ENCODE measurements at regions not wholly inside any gene's neighbourhood (a gene's known extent, or its start where the extent isn't known, plus 50 kb on each side); places are given as distances from the start of the nearest gene placed in this dataset.

DNA sequence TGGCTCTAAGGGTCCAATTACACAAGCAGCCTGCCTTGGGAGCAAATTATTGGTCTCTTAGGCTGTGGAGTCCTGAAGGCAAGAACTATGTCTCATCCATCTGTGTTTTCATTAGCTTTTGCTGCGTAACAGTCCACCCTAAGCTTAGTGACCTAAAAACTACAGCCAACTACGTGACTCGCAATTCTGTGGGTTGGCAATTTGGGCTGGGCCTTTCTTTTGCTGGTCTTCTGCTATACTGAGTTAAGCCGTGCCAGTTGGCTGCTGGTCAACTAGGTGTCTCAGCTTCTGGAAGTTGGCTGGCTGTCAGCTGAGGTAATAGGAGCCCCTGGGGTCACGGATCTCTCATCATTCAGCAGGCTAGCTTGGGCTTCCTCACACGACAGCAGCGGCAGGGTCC, 205.6 kb upstream of the S100G start:
- Histone ChIP-seq H3K27me3 (no peaks in the 10 kb centered on the region), H3K4me3 (no peak overlapping the region), H3K4me1 (no peaks in the 10 kb centered on the region), H3K9me3 (no peaks in the 10 kb centered on the region), H3K36me3 (no peaks in the 10 kb centered on the region), H3K27ac (no peak overlapping the region)
- intact Hi-C loops (cut with DNase I), result no loop called here
- TF ChIP-seq, protein P1, sequence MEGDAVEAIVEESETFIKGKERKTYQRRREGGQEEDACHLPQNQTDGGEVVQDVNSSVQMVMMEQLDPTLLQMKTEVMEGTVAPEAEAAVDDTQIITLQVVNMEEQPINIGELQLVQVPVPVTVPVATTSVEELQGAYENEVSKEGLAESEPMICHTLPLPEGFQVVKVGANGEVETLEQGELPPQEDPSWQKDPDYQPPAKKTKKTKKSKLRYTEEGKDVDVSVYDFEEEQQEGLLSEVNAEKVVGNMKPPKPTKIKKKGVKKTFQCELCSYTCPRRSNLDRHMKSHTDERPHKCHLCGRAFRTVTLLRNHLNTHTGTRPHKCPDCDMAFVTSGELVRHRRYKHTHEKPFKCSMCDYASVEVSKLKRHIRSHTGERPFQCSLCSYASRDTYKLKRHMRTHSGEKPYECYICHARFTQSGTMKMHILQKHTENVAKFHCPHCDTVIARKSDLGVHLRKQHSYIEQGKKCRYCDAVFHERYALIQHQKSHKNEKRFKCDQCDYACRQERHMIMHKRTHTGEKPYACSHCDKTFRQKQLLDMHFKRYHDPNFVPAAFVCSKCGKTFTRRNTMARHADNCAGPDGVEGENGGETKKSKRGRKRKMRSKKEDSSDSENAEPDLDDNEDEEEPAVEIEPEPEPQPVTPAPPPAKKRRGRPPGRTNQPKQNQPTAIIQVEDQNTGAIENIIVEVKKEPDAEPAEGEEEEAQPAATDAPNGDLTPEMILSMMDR (IDR thresholded peaks at IDR 0.05), result no peak
- no peak for ATAC-seq
- DNase-seq, result no peak

DNA sequence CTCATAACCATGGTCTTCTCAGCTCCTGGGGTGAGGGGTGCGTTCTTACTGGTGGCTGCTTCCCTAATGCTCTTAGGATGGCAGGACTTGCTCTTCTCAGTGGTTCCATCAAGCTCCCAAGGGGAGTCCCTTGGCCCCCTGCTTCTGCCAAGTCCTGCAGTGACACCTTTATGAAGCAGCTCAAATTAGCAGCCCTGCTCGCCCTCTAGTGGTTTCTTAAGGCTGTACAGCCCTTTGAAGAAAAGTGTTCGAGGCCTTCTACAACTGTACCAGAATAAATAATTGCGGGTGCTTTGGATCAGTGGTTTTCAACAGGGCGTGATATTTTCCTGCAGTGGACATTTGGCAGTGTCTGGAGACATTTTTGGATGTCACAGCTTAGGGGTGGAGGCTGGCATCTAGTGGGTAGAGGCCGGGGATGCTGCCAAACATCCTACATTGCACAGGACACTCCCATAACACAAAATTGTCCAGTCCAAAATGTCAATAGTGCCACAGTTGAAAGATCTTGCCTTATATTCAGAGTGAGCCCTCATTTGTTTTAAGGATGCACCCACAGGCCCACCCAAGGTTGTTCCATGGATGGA, 204.7 kb upstream of the S100G start:
- Histone ChIP-seq H3K36me3 (no peaks in the 10 kb centered on the region), H3K9me3 (no peaks in the 10 kb centered on the region), H3K27me3 (no peaks in the 10 kb centered on the region), H3K4me1 (no peaks in the 10 kb centered on the region), H3K27ac (no peak overlapping the region), H3K4me3 (no peak overlapping the region)
- ATAC-seq, result peak; percentile 65
- intact Hi-C loops (cut with DNase I), result no loop called here
- DNase-seq, result no peak
- TF ChIP-seq, protein P1 (IDR thresholded peaks at IDR 0.05), result peak; percentile 60

DNA sequence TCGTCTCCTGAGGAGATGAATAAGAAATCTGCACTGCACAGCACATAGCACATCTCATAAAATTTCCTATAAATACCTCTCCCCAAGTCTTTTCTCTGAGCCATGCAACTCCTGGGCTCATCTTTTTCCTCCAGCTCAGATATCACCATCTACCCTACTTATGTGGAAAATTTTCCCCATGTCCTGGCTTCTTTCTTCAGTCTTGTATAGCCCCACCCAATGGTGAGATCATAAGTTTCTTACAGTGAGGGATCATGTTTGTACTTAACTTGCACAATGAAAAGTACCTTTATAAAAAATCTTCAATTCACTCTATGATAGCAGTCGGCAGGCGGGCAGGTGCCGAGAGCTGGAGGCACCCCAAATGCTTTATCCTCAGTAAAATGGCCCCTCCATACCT, 198.6 kb upstream of the S100G start:
- H3K36me3 ChIP-seq, result no peaks in the 10 kb centered on the region
- DNase-seq, result no peak

DNA sequence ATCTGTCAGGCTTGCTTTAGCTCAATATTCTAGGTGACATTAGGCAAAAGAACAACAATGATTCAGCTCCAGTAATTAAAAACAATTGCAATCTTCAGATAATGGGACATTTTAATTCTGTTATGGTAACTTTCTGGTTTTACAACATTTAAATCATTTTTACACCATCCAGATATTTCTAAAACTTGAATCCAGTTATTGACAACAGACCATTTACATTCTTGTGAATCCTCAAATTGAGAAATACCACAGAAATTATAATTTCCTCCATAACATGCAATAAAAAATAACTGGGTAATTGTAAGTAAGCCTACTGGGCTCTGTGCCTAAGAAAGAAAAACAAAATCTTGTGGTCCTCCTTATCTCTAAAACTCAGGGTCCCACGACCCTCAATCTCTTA, 195.0 kb upstream of the S100G start:
- Histone ChIP-seq H3K36me3 (no peaks in the 10 kb centered on the region), H3K9me3 (no peaks in the 10 kb centered on the region), H3K27ac (no peak overlapping the region), H3K4me1 (no peaks in the 10 kb centered on the region), H3K4me3 (no peak overlapping the region), H3K27me3 (no peaks in the 10 kb centered on the region)
- DNase-seq (no peak), ATAC-seq (no peak)
- intact Hi-C loops (cut with DNase I), result no loop called here
- TF ChIP-seq, protein P1 (IDR thresholded peaks at IDR 0.05), result no peak

More for the DNA sequence above, 198.6 kb upstream of the S100G start:
- Histone ChIP-seq H3K27ac (no peak overlapping the region), H3K4me3 (no peak overlapping the region), H3K9me3 (no peaks in the 10 kb centered on the region), H3K4me1 (no peaks in the 10 kb centered on the region), H3K27me3 (no peaks in the 10 kb centered on the region)
- ATAC-seq, result no peak
- intact Hi-C loops (cut with DNase I), result no loop called here
- TF ChIP-seq, protein P1 (IDR thresholded peaks at IDR 0.05), result no peak

DNA sequence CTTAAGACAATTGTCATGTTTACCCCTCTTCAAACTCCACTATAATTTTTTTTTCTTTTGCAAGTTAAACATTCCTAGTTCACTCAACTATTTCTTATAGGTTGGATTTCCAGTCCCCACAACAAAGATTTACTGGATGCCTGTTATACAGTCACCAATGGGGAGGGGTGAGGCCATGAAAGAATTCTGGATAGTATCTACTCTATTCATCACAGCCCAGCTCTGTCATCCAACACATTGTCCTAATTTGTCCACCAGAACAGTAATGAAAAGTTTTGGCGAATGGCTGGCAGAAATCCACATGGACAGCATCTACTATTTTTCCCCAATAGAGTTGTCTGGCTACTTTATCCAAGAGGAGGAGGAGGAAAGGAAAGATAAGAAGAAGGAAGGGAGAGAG, 192.7 kb upstream of the S100G start:
- DNase-seq, result no peak
- intact Hi-C loops (cut with DNase I), result no loop called here
- H3K9me3 ChIP-seq, result no peaks in the 10 kb centered on the region
- H3K4me1 ChIP-seq, result no peaks in the 10 kb centered on the region
- no peak overlapping the region for H3K27ac ChIP-seq
- TF ChIP-seq, protein P1 (IDR thresholded peaks at IDR 0.05), result no peak
- ATAC-seq, result no peak
- H3K4me3 ChIP-seq, result no peak overlapping the region
- no peaks in the 10 kb centered on the region for H3K36me3 ChIP-seq
- H3K27me3 ChIP-seq, result no peaks in the 10 kb centered on the region

DNA sequence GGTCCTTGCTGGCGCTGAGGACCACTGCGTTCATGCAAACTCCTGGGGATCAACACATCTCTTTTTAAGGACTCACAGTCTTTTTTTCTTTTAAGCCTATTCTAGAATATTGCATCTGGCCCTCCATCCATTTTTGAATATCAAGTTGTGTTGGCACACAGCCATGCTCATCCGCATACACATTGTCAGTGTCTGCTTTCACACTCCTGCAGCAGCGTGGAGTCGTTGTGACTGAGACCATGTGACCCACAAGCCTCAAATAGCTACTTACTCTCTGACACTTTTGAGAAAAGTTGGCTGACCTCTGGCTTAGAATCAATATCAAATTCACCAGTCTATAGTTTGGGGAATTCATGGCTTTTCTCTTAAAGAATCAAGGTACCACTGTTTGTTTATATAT, 191.8 kb upstream of the S100G start:
- Histone ChIP-seq H3K4me1 (no peaks in the 10 kb centered on the region), H3K36me3 (no peaks in the 10 kb centered on the region), H3K27me3 (no peaks in the 10 kb centered on the region), H3K4me3 (no peak overlapping the region), H3K27ac (no peak overlapping the region), H3K9me3 (no peaks in the 10 kb centered on the region)
- no peak for ATAC-seq
- TF ChIP-seq, protein P1 (IDR thresholded peaks at IDR 0.05), result no peak
- intact Hi-C loops (cut with DNase I), result no loop called here
- DNase-seq, result no peak

Data from upper lobe of right lung (tissue), 1 donor.